ENCODE measurements at regions not wholly inside any gene's neighbourhood (a gene's known extent, or its start where the extent isn't known, plus 50 kb on each side); places are given as distances from the start of the nearest gene placed in this dataset.

- no peak for TF ChIP-seq CTCF (conservative IDR thresholded peaks at IDR 0.05; ENCODE audit: low read depth, low read length)
- no peak for DNase-seq (ENCODE audit: low read depth)
- no peak overlapping the region for H3K4me3 ChIP-seq (ENCODE audit: low read depth, low read length)
Measured at GRCh38 chr10:129192344-129193128, 274.5 kb upstream of the MGMT start.

DNA sequence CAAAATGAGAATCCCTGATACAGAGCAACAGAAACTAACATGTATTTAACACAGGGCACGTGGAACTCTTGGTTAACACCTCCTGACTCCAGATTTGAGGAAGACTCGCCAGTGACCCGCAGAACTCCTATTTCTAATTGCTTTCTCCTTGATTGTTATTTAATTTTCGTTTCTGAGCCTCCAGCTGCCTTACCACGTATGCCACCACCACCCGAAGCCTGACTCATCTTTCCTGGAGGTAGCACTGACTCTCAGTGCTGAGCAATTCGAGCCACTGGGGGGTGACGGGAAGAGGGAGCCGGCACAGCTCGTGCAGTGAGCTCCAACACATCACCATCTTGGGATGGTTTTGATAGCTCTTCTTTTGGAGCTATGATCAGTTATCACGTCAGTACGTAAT, 273.9 kb upstream of the MGMT start:
- no peak for DNase-seq (ENCODE audit: low read depth)
- TF ChIP-seq CTCF (conservative IDR thresholded peaks at IDR 0.05; ENCODE audit: low read depth, low read length), result no peak
- no peak overlapping the region for H3K4me3 ChIP-seq (ENCODE audit: low read depth, low read length)

- no peak for TF ChIP-seq CTCF (conservative IDR thresholded peaks at IDR 0.05; ENCODE audit: low read depth, low read length)
- DNase-seq (ENCODE audit: low read depth), result no peak
- H3K4me3 ChIP-seq (ENCODE audit: low read depth, low read length), result no peak overlapping the region
Measured at GRCh38 chr10:129194181-129194870, 272.7 kb upstream of the MGMT start.

- TF ChIP-seq CTCF (conservative IDR thresholded peaks at IDR 0.05; ENCODE audit: low read depth, low read length), result no peak
- H3K4me3 ChIP-seq (ENCODE audit: low read depth, low read length), result no peak overlapping the region
- DNase-seq (ENCODE audit: low read depth), result no peak
Measured at GRCh38 chr10:129199826-129200225, 267.2 kb upstream of the MGMT start.

DNA sequence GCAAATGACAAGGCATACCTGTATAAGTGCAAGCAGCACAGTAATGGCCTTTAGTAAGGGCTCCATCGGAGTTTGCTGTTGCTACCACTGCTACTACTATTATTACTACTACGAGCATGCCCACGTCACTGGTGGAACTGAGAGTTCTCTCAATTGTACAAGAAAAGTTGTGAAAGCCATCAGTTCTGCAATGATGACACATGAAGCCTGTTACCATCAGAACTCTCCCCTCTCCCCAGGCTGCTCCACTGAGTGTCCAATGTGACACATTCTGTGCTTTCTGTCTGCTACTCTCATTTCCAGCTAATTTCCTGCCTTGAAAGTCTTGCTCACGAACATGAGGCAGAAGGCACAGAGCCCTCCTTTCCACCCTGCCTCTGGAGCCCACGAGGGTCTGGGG, 263.2 kb upstream of the MGMT start:
- no peak for TF ChIP-seq CTCF (conservative IDR thresholded peaks at IDR 0.05; ENCODE audit: low read depth, low read length)
- DNase-seq (ENCODE audit: low read depth), result no peak
- H3K4me3 ChIP-seq (ENCODE audit: low read depth, low read length), result no peak overlapping the region

- no peak for TF ChIP-seq CTCF (conservative IDR thresholded peaks at IDR 0.05; ENCODE audit: low read depth, low read length)
- no peak overlapping the region for H3K4me3 ChIP-seq (ENCODE audit: low read depth, low read length)
- DNase-seq (ENCODE audit: low read depth), result no peak
Measured at GRCh38 chr10:129207297-129207696, 259.7 kb upstream of the MGMT start.
